Adrenal gland (tissue), 5 donors: ENCODE measurements at regions not wholly inside any gene's neighbourhood (a gene's known extent, or its start where the extent isn't known, plus 50 kb on each side); places are given as distances from the start of the nearest gene placed in this dataset.

Experiments used
- CTCF ChIP-seq, 6 experiments: fragments of 450-650 bp in 4 of 6; fragments of 200-600 bp in 2 of 6; sonication (generic) in 1 of 6; IDR thresholded peaks; 1 replicate in 5 of 6; 2 replicates in 1 of 6; pipeline versions ENCODE4 v1.5.1 to v1.8.0; 2016 to 2021; ENCODE audit warnings: antibody characterized with exemption in 6 of 6, mild to moderate bottlenecking in 2 of 6, moderate library complexity in 1 of 6
- POLR2A ChIP-seq, 2 donors: fragments of 450-650 bp; IDR thresholded peaks; one replicate each; pipeline ENCODE4 v1.6.1; 2017; ENCODE audit warnings: antibody characterized with exemption in 2 of 2, mild to moderate bottlenecking in 2 of 2, moderate library complexity in 1 of 2
- donor health status: DM: no; HTN: no; CAD: no.

- TF ChIP-seq CTCF (IDR thresholded peaks at IDR 0.05) (no peak), POLR2A (IDR thresholded peaks at IDR 0.05) (no peak)
These were observed 444.8 kb upstream of the RGS6 start for GRCh38 chr14:71487449-71487848.
